ENCODE measurements at regions not wholly inside any gene's neighbourhood (a gene's known extent, or its start where the extent isn't known, plus 50 kb on each side); places are given as distances from the start of the nearest gene placed in this dataset.

GRCh38 chr11:36726420-36726819 lies 128.4 kb upstream of the RAG2 start:
- ChIA-PET CTCF (interaction anchor here (1.7 kb wide), 1 partner anchor 20 kb away, joined by 6 read pairs; no protein-coding TSS in a partner anchor), POLR2A (no interaction called here)

More at GRCh38 chr11:36726420-36726819, 128.4 kb upstream of the RAG2 start:
- H3K4me1 ChIP-seq (ENCODE audit: control insufficient read depth, insufficient read depth, low read length) = peaks cover 9% of the 10 kb centered on the region; the same call in 1 of the 2 replicates
- ATAC-seq = no peak
- in situ Hi-C loops (cut with MboI) = no loop called here
- TF ChIP-seq CHD2 (IDR thresholded peaks at IDR 0.05; ENCODE audit: borderline replicate concordance, low read depth, low read length) = no peak
- no peak for TF ChIP-seq KAT2A (conservative IDR thresholded peaks at IDR 0.05; ENCODE audit: control insufficient read depth, low read depth, low read length)
- no peak for TF ChIP-seq BRCA1 (IDR thresholded peaks at IDR 0.05; ENCODE audit: low read depth, low read length)
- TF ChIP-seq SMAD1 (IDR thresholded peaks at IDR 0.05; ENCODE audit: low read depth, partially characterized antibody) = no peak
- TF ChIP-seq RB1 (IDR thresholded peaks at IDR 0.05; ENCODE audit: borderline replicate concordance) = no peak
- no peak for TF ChIP-seq SUZ12 (IDR thresholded peaks at IDR 0.05; ENCODE audit: unreplicated experiment)
- no peak for TF ChIP-seq CEBPZ (IDR thresholded peaks at IDR 0.05; ENCODE audit: low read depth, low read length)
- no peak for TF ChIP-seq BACH1 (IDR thresholded peaks at IDR 0.05; ENCODE audit: borderline replicate concordance)
- TF ChIP-seq ZBTB33 (IDR thresholded peaks at IDR 0.05) = no peak
- no peak for TF ChIP-seq E2F4 (IDR thresholded peaks at IDR 0.05; ENCODE audit: low read depth, low read length)
- TF ChIP-seq MXI1 (IDR thresholded peaks at IDR 0.05; ENCODE audit: low read depth, low read length) = no peak
- TF ChIP-seq EP300 (IDR thresholded peaks at IDR 0.05; ENCODE audit: borderline replicate concordance in 1 of 2, control insufficient read depth in 1 of 2, low read depth in 2 of 2, low read length in 2 of 2) = no peak
- TF ChIP-seq BHLHE40 (IDR thresholded peaks at IDR 0.05; ENCODE audit: borderline replicate concordance in 1 of 2, low read depth in 2 of 2, low read length in 1 of 2) = no peak
- no peak for TF ChIP-seq HDGF (IDR thresholded peaks at IDR 0.05)
- SMC1A ChIA-PET (ENCODE audit: uncharacterized antibody, unreplicated experiment) = no interaction called here
- no peak overlapping the region for H3K27ac ChIP-seq (ENCODE audit: control insufficient read depth, insufficient read depth)
- H4K20me1 ChIP-seq (ENCODE audit: control insufficient read depth, insufficient read depth) = no peaks in the 10 kb centered on the region
- no peaks in the 10 kb centered on the region for H3K36me3 ChIP-seq (ENCODE audit: control insufficient read depth in 2 of 2, insufficient read depth in 2 of 2, low read length in 1 of 2)
- BruUV-seq (replicated peaks) = no TSS peak
- intact Hi-C loops (cut with micrococcal nuclease; ENCODE audit: unreplicated experiment) = no loop called here
- no peak overlapping the region for H3K4me3 ChIP-seq
- FAIRE-seq = no peak
- H3K9me3 ChIP-seq (replicated peaks; ENCODE audit: control insufficient read depth, insufficient read depth, low read length) = no peaks in the 10 kb centered on the region
- RAD21 ChIA-PET (ENCODE audit: unreplicated experiment) = interaction anchor here (2.1 kb wide), 1 partner anchor 21 kb away, joined by 6 read pairs; no protein-coding TSS in a partner anchor
- no peak overlapping the region for H3K9ac ChIP-seq (ENCODE audit: control insufficient read depth, insufficient read depth, low read length)
- H3K27me3 ChIP-seq (replicated peaks in 1 of 2; ENCODE audit: control insufficient read depth in 2 of 2, insufficient read depth in 2 of 2, low read length in 1 of 2) = no peaks in the 10 kb centered on the region
- H3K79me2 ChIP-seq (ENCODE audit: control insufficient read depth, insufficient read depth, low read length) = no peaks in the 10 kb centered on the region
- WGBS (ENCODE audit: insufficient coverage, insufficient replicate concordance, low lambda C conversion rate, missing lambda C conversion rate) = 71% methylated on average over 2 of the region's 2 CpGs
- no peak overlapping the region for H2AFZ ChIP-seq (ENCODE audit: control insufficient read depth, low read depth, low read length)
- no peak overlapping the region for H3K4me2 ChIP-seq (ENCODE audit: control insufficient read depth, insufficient read depth)
- DNase-seq (ENCODE audit: low read depth, low spot score) = no peak

Data from GM12878 (cell line).